ENCODE measurements at regions not wholly inside any gene's neighbourhood (a gene's known extent, or its start where the extent isn't known, plus 50 kb on each side); places are given as distances from the start of the nearest gene placed in this dataset.
"Not testable (repeated sequence)": the region's sequence is repeated elsewhere in the genome, so short reads cannot be mapped to it uniquely, and the experiment has no call there.

DNA sequence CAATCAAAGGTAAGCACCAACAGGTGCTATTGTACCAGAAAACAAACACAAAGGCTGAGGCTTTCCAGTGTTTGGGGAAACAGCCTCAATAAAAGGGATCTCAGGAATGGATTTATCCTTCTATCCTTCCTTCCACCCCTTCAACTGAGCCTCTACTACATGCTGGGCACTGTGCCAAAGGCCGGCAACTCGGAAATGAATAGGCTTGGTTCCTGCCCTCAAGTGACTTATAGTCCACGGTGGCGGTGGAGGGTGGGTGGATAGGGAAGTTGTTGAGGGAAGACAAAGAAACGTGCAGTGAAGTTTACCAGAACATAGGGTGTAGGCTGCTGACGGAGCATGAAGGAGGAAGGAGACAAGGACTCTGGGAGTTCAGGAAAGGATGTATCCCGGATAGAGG lies 73.4 kb upstream of the TAB2 start:
- no peak for DNase-seq

DNA sequence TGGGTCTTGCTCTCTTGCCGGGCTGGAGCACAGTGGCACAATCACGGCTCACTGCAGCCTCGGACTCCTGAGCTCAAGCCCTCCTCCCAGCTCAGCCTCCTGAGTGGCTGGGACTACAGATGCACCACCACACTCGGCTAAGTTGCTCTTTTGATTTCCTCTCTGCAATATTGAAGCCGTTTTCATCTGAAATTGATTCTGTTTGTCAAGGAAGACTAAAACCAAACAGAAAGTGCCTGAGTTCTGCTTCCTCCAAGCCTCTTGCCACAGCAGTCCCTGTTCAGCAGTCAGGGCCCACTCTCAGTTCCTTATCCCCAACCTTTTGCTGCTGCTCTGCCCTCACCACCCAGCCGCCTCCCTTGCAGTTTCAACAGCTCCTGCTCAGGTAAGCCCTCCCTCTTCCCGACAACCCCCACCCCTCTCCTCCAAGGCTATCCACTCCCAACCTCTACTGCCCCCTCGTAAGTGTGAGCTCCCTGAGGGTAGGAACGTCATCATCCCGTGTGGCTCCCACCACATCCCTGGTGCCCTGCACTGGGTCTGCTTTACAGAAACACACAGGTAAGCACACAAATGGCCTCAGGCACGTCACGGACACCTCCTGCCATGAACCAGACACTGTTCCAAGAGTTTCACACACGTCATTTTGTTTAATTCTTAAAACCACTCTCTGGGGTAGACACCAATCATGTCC lies 70.7 kb upstream of the TAB2 start:
- no peak for DNase-seq

DNA sequence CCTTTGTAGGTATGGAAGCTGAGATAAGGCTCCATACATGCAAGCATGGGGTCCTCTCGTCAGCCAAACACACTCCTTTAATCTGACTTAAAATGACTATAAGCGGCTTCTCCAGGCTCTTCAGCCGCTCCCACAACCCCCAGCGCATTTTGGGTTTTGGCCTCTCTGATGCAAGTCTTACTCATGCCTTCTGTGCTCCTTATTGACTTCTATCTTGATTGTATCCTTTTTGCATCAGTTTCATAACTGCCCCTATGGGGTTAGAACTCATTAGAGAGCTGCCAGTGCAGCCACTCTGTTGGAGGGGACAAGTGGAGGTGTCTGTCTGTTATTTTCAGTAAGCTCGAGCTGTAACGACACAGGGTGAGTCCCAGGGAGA lies 70.1 kb upstream of the TAB2 start:
- no peak for DNase-seq

DNA sequence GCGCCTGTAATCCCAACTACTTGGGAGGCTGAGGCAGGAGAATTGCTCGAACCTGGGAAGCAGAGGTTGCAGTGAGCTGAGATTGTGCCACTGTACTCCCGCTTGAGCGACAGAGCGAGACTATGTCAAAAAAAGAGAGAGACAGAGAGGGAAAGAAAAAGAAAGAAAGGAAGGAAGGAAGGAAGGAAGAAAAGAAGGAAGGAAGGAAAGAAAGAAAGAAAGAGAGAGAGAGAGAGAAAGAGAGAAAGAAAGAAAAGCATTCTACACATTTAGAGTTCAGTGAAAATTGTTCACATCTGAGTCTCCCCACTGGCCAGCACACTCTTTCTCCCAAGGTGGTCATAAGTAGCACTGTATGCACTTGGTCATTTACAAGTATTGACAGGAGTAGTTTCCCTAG lies 69.2 kb upstream of the TAB2 start:
- DNase-seq = not testable (repeated sequence)

DNA sequence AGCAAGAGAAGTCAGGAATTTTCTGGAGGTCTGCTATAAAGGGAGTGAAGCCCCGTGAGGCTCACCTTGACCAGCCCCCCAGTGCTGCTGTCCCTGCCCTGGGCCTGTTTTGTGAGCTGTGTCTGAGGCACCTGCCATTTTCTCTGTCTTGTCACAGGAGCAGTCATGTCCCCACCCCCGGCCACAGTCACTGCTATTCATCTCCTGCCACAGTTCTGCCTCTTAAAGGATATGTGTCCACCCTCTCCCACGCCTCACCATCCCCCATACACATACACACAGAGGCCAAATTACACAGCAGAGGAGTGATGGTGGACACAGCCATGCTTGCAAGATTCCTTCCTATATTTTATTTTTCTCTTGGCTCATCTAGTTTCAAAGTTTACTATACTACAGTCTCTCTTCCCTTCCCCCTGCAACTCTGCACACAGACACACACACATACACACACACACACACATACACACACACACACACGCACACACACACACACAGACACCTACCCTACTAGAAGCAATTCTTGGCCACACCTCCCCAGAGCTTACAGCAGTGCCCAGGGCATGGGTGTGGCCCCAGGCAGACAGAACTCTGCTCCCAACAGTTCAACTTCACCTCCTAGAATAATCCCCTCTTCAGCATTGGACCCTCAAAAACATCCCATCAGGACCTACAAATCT lies 68.7 kb upstream of the TAB2 start:
- DNase-seq = no peak

DNA sequence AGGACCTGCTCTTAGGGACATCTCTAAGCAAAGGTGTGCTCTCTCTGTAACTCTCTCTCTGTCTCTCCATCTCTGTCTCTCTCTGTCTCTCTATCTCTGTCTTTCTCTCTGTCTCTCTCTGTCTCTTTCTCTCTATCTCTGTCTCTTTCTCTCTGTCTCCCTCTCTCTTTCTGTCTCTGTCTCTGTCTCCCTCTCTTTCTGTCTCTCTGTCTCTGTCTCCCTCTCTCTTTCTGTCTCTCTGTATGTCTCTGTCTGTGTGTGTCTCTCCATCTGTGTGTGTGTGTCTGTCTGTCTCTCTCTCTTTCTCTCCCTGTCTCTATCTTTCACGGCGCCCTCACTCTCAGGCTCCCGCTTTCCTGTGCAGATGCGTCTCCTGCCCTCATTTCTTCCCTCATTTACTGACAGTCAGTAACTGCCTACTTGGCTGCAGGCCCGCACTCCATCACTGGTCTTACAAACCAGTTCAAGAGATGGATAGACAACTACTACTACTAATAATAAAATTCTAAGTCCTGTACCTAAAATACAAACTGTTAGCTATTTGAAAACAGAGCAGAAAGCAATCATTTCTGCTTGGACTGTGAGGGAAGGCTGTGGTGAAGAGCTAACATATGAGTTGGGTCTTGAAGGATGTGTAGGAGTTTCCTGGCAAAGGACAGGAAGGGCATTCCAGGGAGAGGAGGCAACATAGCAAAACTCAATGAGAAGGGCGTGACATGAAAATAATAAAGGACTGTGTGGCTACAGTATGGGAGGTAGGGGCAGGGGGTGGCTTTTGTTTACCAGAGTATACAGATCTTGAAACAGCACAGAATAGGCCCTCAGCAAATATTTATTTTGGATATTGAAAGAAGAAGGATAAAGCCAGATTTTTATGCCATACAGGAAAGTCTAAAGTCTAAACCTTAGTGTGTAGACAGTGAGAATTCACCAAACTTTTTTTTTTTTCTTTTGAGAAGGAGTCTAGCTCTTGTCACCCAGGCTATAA lies 67.8 kb upstream of the TAB2 start:
- DNase-seq = no peak

DNA sequence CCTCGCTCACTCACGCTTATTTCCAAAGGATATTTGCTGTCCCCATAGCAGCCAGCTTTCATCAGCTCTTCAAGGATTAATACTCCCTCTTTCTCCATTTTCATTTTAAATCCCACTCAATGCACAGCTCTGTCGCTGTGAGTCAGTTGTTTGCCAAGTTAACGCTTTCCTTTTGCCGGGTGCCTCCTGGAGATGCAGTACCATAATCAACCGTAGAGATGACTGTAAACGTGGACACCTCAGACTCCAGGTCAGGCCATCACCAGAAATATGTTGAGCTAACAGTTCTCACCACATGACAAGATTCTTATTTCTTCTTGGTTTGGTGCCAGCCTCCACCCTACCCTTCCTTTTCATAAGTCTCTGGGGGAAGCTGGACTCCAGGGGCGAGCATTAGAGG lies 66.6 kb upstream of the TAB2 start:
- DNase-seq = no peak

DNA sequence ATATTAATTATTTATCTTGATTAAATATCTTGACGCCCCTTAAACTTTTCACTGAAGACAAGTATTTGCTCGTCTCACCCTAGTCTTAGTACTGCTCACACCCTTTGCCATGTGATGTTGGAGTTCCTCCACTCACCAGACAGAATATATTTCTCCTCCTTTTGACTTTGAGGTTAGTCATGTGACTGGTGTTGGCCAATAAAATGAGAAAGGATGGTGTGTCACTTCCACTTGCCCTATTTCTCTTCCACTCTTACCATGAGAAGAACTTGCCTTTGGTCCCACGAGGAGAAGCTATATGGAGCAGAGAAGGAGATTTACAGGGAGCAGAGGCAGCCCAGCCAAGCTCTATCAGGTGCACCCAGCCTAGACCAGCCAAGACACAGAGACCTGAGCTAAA lies 64.9 kb upstream of the TAB2 start:
- DNase-seq = peak in 1 of 2 experiments; percentile 3

DNA sequence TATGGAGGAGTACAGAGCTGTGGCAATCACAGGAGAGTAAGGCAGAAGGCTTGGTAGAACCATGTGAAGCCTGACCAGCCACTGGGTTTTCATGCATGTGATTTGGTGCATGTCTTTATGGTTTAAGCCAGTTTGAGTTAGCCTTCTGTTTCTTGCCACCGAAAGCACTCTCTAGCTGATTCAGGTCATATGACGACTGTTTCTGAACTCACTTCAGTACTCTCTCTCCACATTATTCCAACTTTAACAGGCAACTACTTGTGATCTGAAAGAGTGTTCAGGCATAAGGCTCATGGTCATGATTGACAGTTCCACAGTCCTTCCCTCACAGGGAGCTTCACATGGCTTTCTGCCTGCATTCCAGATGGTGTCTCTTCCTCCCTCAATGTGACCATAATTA lies 63.3 kb upstream of the TAB2 start:
- no peak for DNase-seq

DNA sequence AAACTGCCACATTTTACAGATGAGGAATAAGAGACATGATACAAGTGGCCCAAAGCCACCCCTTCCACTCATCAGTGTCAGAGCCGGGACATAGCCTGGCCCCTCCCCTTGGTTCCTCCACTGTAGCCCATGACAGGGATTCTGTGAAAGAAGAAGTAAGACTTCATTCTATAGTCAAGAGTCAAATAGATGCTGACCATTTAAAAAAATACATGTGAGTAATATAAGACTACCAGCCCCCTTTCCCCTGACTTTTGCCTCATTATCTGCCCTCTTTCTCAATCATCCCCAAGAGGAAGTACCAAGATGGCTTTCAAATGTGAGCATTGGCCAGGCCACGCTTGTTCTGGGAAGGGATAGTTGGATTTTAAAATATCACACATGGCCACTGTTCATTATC lies 57.8 kb upstream of the TAB2 start:
- no peak for DNase-seq

DNA sequence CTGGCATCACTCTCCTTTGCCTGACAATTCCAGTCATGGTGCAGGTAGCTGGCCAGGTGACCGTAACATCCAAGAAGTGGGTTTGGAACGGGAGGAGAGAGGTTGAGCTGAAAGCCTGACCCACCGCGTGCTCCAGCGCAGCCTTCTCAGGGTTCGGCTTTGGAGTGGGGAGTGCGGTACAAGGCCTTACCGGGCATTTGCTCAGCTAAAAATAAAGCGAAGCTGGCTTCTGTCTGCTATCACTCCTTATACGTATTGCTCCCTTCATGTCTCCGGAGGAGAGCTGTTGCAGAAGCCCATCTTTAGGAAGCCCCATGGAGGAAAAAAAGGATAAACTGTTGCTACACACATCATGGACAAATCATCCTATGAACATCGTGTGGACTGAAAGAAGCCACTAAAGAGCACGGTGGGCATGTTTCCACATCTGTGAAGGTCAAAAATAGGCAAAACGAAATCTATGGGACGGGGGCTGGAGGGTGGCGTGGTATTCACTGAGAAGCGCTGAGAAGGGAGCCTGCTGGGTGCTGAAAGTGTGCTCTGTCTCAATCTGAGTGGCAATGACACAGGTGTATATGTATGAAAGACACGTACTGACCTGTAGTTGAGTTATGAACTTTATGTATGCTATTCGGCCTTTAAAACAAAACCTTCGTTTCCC lies 57.2 kb upstream of the TAB2 start:
- no peak for DNase-seq

DNA sequence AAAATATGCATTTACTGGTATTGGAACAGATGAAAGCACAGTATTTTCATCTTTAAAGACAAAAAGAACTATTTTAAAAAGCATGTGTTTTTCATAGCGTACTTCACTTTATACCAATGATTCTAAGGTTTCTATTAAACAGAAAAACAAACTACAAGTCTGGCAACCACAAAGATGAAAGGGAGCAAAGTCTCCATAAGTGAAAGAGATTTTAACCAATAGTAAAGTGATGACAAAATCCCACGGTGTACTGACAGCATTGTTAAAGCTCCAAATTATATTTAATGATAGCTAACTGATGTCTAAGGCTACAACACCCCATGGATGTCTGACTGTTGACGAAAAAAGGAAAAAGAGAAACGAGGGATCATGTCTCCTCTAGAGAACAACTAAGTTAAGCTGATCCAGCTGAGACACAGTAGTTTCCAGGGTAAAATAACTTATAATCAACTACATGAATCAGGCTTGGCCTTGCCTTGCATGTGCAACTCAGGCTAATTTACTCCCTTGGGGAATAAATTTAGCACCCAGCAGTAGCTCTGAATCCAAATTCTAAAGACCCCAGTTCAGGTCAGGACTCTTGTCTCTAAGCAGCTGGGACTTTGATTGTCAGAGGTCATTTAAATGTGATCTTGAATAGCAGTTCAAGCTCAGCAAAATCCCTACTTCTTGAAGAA lies 56.0 kb upstream of the TAB2 start:
- no peak for DNase-seq

DNA sequence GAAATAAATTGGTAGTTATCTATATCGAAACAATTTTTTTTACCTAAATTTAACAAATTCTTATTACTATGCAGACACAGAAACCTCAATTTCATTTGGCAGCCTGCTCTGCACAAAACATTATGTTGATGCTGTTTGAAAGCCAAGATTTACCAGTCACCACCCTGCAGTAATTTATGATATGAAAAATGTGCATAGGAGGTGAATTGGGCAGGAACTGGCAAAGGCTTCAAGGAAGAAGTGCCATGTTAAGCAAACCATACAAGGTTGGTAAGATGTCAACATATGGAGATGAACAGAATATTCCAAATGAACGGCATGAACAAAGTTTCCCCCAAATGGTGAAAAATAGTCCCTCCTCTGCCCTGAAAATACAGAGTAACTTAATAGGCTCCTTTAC lies 54.2 kb upstream of the TAB2 start:
- DNase-seq = no peak

DNA sequence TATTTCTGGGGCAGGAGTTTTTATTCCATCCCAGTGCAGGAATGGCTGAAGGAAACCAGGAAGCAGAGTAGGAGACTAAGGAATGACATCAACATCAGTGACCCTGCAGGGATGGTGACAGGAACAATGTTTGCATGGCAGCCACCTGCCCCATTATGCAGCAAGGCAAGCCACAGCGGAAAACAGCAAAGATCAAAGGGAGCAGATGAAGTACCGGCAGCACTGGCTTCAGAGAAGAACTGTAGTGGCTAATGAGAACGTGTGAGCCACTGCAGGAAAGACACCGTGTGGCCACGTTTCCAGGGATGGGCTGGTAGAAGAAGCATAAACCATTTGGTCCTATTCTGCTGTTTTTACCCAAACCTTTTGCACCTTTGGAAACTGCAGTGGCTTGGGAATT lies 52.9 kb upstream of the TAB2 start:
- DNase-seq = no peak

DNA sequence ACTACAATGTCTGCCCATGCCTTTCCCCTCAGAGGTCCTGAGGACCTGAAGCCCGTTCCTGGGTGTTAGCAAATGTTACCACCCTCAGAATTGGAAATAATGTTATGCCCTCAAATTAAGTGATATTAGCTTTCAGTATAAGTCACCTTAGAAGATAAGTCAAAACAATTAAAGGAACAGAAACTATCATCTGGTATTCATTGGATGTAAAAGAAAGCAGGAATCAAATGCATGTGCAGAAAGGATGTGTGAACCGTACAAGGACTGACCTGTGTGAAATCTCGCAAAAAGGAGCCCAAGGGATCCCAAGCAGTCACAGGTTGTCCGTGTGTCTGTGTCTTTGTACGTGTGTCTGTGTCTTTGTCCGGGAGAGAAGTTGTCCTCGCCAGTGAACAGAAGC lies 51.6 kb upstream of the TAB2 start:
- DNase-seq = no peak

DNA sequence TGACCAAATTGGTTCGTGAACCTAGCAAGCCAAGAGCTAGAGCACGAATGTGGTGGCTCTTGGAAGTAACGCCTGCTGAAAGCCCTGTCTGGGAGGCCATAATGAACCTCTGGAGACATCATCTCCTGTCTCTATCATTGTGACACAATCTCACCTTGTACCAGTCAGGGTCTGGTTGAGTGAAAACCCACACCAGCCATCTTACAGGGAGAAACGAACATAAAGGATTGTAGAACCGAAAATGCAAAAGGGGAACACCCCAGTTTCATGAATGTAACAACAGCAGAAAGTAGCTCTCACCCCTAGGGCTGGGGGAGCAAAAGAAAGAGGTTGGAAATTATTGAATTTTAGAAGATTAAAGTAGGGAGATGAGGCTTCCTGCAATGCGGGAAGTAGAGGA lies 50.9 kb upstream of the TAB2 start:
- no peak for DNase-seq

DNA sequence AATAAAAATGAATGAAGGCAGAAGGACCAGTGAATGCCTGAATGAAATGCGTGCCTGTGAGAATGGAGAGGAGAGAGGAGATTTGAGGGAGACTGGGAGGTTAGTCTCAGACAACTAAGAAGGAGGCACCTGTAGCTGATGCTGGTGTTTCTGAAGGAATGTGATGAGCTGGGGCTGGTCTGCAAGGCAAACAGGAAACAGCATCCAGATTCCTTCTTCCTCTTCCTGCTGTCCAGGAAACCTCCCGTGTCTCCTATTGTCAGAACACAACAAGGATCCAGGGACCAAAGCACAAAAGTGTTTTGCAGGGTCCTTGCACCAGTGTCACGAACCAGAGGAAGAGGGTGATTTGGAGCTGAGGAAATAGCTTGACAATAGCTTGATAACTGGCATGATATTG lies 50.4 kb upstream of the TAB2 start:
- no peak for DNase-seq

DNA sequence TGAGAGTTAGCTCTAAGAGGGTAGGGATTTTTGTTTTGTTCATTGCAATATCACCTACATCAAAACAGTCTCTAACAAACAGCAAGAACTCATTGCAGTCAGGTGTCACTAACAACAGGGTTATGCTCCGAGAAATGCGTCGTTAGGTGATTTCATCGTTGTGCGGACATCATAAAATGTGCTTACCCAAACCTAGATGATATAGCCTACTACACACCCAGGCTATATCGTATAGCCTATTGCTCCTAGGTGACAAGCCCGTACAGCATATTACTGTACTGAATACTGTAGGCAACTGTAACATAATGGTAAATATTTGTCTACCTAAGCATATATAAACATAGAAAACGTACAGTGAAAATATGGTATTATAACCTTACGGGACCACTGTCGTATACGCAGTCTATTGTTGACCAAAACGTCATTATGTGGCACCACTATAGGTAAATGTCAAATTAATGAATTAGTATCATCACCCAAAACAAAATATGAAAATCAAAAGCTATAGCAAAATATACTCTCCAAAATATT lies 49.9 kb upstream of the TAB2 start:
- no peak for DNase-seq
